RCC 7860 (cell line): ENCODE measurements at regions not wholly inside any gene's neighbourhood (a gene's known extent, or its start where the extent isn't known, plus 50 kb on each side); places are given as distances from the start of the nearest gene placed in this dataset.

Experiments used
- DNase-seq: peaks from one replicate; pipeline ENCODE4 v3.0.0-alpha.2; 2015; ENCODE audit warnings: low spot score
- FAIRE-seq: peaks from 2 replicates; lab custom pipeline; 2012; peaks lifted over from hg19 to GRCh38; lab: Jason Lieb, UNC

DNA sequence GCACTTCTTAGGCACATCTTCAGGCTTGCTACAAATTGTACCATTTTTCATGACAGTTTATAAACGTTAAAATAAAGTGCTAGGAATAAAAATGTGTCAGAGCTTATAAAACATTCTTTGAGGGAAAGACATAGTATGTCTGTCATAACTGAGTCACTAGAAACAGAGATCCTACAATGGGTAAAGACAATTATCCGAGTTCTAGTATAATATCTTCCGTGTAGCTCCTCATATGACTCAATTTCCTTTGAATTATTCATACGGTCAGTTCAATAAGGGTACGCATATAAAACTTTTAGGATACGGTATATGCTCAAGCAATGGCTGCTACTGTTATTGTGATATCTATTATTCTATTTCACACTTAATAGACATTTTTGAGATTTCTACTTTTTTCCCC lies 349.1 kb downstream of the PCDH10 start:
- DNase-seq, result no peak
- no peak for FAIRE-seq

DNA sequence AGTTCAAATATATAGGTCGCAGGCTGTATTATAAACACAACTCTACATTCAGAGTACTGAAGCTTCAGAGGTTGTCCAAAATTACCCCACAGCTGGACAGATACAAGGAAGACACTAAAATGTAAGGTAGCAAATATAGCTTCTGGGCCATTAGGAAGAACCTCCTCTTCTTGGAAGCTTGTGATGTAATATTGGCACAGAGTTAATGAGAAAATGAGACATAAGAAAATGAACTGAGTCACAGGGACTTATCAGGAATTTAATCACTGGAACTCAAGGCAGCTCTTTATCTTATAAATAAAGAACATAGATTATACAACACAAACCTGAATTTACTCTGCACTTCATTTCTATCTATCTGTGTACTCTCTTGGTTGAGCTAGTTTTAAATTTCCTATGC lies 344.7 kb downstream of the PCDH10 start:
- FAIRE-seq, result no peak

DNA sequence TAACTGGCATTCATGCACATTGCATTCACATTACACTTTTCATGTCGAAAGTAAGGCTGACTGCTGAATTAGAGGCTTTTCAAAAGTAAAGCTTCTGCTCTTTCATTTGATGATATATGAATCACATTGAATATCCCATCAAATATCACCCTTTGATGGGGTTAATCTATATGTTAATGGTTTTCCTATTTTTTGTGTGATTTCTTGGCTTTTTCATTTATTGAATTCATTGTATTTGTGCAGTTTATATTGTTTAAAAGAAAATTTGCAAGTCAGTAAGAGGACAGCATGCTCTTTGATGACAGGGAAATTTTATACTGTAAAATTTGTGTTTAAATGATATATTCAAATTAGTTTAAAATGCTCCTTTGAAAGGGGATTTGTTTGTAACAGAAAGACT lies 344.1 kb downstream of the PCDH10 start:
- DNase-seq (no peak), FAIRE-seq (no peak)

More for the DNA sequence above, 344.7 kb downstream of the PCDH10 start:
- no peak for DNase-seq

DNA sequence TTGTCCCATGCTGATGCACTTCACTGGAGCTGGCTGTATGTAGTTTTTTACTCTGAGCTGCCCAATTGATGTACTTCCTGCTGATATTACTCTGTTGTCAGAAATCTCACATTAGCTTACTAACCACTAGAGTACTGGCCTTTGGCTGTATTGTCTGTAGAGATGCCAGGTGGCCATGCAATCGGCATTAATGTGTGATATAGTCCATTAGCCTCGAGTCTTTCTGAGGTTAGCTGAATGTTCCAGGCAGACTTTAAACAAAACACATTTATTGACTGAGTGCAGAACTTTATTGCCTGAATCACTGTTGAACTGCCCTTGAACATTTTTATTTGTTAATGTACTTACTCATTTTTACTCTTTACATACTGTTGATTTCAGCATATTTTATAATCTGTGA lies 335.2 kb downstream of the PCDH10 start:
- no peak for FAIRE-seq
- no peak for DNase-seq

DNA sequence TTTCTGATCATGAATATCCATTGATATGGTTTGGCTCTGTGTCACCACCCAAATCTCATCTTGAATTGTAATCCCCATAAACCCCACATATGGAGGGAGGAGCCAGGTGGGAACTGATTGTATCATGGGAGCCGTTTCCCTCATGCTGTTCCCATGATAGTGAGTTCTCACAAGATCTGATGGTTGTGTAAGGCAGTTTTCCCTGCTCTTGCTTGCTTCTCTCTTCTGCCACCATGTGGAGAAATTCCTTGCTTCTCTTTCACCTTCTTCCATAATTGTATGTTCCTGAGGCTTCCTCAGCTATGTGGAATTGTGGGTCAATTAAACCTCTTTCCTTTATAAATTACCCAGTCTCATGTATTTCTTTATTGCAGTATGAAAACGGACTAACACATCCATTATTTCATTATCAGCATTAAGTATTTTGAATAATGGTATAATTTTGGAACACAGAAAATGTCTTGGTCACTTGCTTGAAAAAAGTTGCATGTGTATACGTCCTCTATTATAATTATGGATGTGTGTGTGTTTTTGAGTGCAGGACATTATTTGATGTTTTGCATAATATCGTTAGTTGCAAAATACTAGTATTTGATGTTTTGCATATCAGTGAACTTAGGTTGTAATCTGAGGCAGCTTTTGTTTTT lies 334.6 kb downstream of the PCDH10 start:
- DNase-seq (no peak), FAIRE-seq (no peak)

DNA sequence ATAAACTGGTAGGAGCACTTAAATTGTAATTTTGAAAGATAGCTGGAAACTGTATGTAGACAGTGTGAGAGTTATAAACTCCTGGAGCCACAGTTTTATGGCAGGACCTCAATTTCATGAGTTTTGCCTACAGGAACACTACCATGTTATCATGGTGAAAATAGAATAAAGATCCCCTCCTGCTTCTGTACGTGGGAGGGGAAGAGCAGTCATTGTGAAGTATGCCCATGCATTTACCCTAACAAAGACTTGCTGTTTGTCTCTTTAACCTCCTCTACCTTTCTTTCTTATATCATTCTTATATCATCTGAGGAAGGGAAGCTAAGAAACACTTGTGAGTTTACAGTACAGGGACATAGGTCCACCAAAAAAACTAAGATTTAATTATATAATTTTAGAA lies 327.0 kb downstream of the PCDH10 start:
- DNase-seq, result no peak
- no peak for FAIRE-seq

DNA sequence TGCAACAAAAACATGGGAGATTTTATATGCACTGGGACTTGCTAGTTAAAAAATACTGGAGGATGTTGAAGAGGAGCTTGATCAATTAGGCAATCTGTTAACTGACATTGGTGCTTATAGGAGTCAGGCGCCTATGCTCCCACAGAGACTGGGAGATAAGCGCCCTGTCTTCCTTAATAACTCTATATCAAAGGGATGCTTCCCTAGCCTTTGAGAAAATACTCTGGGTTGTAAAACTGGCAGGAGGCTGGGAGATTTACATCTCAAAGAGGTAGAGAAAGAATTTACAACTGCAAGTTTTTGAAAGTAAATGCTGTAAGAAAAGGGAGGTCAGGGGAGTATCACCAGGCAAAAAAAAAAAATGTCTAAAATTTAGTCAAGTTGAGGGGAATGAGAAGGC lies 325.4 kb downstream of the PCDH10 start:
- DNase-seq (no peak), FAIRE-seq (no peak)

DNA sequence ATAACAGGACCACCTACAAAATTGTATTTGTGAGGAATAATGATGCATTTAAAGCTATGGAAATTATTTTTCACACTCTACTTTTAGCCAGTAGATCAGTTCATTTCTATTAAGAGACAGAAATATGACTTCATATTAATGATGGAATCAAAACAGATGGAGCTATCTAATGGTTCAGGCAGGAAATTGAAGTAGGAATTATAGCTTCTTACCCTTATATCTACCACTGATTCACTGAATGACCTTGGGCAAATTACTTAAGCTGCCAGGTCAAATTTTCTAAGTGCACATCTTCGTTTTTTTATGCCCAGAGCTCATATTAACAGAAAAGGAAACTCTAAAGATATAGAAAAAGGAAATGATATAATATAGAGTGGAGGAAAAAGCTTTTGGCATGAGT lies 323.1 kb downstream of the PCDH10 start:
- no peak for DNase-seq
- FAIRE-seq, result no peak

DNA sequence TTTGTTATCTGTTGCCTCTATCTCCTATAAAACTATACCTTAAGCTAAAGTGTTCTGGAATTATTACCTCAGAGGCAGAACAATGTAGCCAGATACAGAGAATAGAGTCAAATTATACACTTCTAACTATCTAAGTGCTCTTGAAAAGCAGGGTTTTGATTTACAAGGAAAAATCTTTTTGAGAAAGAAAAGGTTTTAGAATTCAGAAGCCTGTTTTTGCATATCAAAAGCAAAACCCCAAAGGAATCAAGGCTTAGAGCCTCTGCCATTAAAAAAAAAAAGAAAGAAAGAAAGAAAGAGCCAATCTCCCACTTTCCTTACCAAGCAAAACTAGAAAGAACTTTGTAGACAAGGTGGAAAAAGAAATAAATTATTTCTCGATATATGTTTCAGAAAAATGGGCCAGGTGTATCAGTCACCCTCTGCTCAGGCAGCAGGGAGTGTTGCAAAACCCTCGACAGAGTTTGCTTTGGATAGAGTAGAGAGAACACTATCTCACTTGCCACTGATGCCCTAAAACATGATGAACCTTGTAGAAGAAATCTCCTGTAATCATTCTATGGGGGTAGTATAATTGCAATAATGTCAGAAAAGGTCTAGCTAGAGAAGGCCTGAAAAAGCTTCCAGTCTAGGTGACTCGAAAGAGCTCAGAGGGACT lies 318.3 kb downstream of the PCDH10 start:
- DNase-seq (no peak), FAIRE-seq (no peak)

DNA sequence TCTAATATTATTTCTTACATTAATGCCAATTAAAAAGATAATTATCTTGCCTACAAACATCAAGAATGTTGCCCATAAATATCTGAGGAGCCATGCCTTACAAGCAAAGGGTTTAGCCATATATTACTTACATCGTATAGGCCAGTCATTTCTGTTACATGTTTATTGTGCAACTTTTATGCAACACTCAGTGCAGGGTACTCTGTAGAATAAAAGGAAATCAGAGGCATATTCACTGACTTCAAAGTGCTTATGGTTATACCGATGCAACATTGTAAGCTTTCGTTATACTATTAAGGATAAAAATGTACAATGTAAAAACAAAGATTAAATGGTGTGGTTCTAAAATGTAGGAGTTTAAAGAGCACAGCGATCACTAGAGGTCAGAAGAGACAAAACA lies 315.9 kb downstream of the PCDH10 start:
- DNase-seq, result no peak
- FAIRE-seq, result no peak

DNA sequence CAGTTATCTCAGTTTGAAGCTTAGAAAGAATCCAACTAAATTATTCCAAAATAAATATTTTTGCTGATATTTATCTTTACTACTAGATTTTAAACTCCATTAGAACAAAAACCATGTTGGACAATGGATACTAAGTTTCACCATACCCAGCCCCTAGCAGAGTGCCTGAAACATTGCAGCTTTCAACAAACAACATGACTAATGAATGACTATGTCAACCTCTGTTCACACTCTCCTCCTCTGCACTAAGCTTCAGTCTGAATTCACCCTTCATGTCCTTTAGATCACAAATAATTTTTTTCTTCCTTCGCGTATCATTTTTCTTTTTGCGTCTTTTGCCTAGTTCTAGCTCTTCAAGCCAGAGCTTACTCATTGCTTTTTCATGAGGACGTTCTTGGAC lies 315.2 kb downstream of the PCDH10 start:
- DNase-seq (no peak), FAIRE-seq (no peak)

DNA sequence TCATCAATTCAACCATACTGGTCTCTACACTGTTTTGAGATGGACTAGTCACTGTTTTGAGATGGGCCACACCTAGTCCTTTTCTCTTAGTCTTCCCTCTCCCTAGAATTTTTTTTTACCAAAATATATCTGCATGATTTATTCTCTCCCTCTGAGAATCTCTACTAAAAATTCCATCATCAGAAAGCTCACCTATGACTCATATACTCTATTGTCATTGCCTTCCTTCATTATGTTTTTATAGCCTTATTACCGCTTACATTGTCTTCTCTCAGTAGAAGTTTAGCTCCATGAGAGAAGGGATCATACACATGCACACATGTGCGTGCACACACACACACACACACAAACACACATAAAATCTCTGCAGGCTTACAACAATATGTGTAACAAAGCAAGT lies 303.6 kb downstream of the PCDH10 start:
- no peak for FAIRE-seq
- DNase-seq, result no peak

DNA sequence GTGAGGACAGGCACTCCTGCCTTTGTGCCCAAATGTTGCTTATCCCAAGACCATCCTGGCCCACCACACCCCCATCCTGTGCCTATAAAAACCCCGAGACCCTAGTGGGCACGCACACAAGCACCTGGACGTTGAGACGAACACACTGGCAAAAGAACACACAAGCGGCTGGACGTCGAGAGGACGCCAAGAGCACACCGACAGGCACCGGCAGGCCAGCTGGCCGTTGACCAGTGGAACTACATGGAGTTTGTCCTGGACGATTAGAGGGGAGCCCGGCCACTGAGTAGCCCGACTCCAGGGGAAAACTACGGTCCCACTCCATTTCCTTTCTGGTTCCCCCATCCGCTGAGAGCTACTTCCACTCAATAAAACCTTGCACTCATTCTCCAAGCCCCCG lies 301.7 kb downstream of the PCDH10 start:
- FAIRE-seq (no peak), DNase-seq (no peak)

DNA sequence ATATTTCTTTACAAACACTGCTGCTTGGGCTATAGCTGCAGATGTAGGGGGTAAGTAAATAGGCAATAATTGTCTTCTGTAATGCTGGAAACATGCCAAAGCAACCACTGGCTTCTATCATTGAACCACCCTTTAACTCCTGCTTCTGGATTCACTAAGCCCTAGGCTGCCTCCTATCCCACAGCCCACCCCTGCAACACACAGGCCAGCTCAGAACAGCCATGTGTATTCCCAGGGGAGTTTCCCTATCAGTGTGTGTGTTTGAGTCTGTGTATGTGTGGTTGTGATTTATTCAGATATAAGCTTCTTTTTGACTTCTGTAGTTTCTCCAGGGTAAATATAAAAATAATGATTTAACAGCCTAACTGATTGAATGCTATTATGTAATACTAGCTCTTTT lies 291.3 kb downstream of the PCDH10 start:
- no peak for FAIRE-seq

DNA sequence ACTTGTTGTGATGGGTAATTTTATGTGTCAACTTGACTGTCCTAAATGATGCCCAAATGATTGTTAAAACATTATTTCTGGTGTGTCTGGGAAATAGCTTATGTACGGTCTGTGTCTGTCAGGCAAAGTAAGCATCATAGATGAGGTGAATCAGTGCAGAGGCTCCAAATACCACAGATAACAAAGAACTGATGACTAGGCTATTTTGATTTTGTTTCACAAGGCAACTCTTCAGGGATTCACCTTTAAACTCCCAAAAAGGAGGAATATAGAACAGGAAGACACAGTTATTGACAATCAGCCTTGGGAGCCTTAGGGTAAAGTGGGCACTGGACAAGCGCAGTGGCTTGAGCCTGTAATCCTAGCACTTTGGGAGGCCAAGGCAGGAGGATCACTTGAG lies 290.7 kb downstream of the PCDH10 start:
- FAIRE-seq (no peak), DNase-seq (no peak)

More for the DNA sequence above, 291.3 kb downstream of the PCDH10 start:
- no peak for DNase-seq

DNA sequence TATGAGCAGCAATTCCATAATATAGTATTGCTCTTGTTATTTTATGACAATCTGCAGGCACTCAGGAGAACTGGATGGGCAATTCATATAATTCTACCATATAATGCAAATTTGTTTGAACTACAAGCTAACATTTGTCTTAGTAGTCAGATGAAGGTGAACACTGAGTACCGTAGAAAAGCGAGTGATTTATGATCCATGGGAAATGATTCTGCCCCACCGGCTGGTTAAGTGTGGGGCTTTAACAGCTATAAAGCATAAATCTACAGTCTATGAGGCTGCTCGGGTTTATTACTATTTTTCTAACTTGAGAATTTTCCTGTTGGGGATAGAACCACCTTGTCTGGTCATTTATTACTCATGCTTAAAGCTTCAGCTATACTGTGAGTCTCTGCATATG lies 275.5 kb downstream of the PCDH10 start:
- no peak for DNase-seq
- no peak for FAIRE-seq

DNA sequence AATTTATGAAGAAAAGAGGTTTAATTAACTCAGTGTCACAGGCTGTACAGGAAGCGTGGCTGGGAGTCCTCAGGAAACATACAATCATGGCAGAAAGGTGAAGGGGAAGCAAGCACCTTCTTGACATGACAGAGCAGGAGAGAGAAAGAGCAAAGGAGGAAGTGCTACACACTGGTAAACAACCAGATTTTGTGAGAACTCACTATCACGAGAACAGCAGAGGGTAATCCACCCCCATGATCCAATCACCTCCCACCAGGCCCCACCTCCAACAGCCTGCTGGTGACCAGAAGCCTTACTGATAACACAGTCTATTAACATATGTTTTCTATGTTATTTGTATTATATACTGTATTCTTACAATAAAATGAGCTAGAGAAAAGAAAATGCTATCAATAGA lies 254.8 kb downstream of the PCDH10 start:
- DNase-seq (no peak), FAIRE-seq (no peak)

DNA sequence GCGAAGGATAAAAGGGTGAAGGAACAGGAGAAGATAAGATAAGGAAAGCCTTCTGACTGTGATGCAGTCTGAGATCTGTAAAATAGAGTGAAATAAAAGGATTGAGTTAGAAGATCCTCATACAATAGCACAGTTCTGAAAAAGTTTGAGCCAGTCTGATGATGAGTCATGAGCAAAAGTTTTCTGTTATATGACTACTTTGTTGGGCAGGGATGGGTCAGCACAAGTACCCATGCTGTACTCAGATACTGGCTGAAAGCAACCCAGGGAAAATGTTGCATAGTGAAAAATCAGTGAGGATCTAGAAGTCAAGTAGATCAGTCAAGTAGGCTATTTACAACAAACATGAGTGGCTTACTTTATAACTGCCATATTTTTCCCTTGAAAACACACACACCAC lies 253.5 kb downstream of the PCDH10 start:
- FAIRE-seq, result no peak

DNA sequence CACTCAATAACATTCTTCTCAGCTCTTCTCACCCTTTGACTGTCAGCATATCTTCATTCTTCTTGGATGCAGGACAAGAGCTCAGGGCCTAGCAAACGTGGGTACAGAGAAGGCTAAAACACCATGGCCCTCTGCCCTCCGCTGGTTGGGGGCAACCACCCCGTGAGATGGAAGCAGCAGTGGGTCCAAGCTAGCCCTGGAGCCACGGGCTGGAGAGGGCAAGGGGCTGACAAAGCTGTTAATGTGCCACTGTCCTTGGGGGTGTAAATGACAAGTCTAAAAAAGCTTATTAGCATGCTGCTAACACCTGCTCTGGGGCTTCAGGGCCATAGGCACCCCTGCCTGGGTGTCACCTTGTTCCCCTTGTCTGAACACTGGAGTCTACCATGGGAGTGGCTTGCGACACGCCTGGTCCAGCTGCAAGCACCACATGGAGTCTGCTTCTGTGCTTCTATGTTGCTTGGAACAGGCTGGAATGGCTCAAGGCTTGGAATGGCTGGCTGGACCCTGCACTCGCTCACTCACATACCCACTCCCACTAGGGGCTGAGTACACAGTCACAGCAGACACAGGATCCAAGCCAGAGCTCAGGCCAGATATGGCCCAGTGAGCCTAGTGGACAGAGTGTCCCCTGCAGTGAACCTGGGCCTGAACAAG lies 246.0 kb downstream of the PCDH10 start:
- no peak for DNase-seq
- no peak for FAIRE-seq

More for the DNA sequence above, 253.5 kb downstream of the PCDH10 start:
- no peak for DNase-seq

DNA sequence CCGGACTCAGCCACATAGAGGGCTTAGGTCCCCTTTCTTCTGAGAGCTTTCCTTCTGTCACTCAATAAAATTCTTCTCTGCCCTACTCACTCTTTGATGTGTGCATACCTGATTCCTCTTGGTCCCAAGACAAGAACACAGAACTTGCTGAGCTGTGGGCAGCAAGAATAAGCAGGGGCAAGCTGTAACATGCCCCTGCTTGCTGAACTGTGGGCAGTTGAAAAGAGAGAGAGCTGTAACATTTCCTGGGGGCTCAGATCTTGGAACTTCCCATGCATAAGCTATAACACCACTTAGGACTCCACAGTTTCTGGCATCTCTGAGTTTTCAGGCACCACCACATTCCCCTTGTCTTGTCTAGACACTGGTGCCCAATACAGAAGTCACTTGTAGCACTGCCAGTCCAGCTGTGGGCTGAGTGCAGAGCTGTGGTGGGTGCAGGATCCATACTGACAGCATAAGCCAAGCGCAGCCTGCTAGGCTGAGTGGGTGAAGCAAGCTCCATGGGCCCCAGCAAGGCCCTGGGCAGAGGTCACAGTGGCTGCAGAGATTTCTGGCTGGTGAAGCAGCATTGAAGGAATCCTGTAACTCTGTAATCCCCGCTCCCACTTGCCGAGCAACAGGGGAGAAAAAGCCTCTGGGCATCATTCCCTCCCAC lies 241.2 kb downstream of the PCDH10 start:
- no peak for FAIRE-seq
- no peak for DNase-seq

DNA sequence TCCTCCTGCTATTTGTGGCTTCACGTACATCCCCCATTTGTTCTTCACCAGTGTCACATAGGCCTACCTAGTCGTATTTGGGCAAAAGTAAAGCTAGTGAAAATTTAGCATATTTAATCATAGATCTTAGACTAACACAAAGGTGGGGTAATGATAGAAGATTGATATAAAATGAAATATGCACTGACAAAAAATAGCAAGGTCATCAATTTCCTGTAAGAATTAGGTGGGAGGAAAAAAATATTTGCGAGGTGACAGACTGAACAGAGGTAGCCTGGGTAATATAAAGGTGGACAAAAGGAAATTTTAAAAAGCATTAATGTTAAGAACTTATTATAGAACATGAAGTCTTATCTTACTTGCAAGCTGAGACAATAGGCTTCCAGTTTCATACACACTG lies 239.9 kb downstream of the PCDH10 start:
- no peak for DNase-seq
- no peak for FAIRE-seq
